Colonic mucosa (tissue), 4 donors: ENCODE measurements at regions not wholly inside any gene's neighbourhood (a gene's known extent, or its start where the extent isn't known, plus 50 kb on each side); places are given as distances from the start of the nearest gene placed in this dataset.

Experiments used
- DNase-seq: peaks from one replicate; pipeline ENCODE4 v3.0.0-alpha.2; 2020
- H3K27ac ChIP-seq: fragments of 200-600 bp; one replicate; pipeline ENCODE4 v1.8.0; 2021
- H3K27me3 ChIP-seq: fragments of 200-600 bp; one replicate; pipeline ENCODE4 v1.8.0; 2021
- H3K36me3 ChIP-seq: fragments of 200-600 bp; one replicate; pipeline ENCODE4 v1.8.0; 2021
- H3K4me1 ChIP-seq: fragments of 200-600 bp; one replicate; pipeline ENCODE4 v1.8.0; 2021; ENCODE audit warnings: mild to moderate bottlenecking
- H3K4me3 ChIP-seq: fragments of 200-600 bp; one replicate; pipeline ENCODE4 v1.8.0; 2021
- H3K9ac ChIP-seq, 2 donors: one replicate each; pipeline ENCODE4 v1.7.0; 2013; ENCODE audit warnings: control low read depth in 2 of 2, low read depth in 2 of 2, low read length in 2 of 2
- H3K9me3 ChIP-seq: fragments of 200-600 bp; one replicate; pipeline ENCODE4 v1.8.0; 2021
- CTCF ChIP-seq: fragments of 200-600 bp; IDR thresholded peaks from one replicate; pipeline ENCODE4 v1.8.0; 2022; ENCODE audit warnings: antibody characterized with exemption, mild to moderate bottlenecking
- intact Hi-C: fragments of 100-400 bp; cut with DNase I; formaldehyde crosslinking; loops from one replicate; pipeline ENCODE4 v1.14.1; 2022
- donor health status: healthy.
- donor health status: DM: no; HTN: no; CAD: no.
- donor health status: DM: no; HTN: no; CAD: no.

- Histone ChIP-seq H3K9ac (no peak overlapping the region), H3K4me1 (no peaks in the 10 kb centered on the region), H3K9me3 (no peaks in the 10 kb centered on the region), H3K27me3 (no peaks in the 10 kb centered on the region), H3K27ac (no peak overlapping the region), H3K36me3 (no peaks in the 10 kb centered on the region), H3K4me3 (no peak overlapping the region)
- no peak for DNase-seq
- intact Hi-C loops = no loop called here
- no peak for TF ChIP-seq CTCF
These were observed 1409.5 kb downstream of the AACS start for GRCh38 chr12:126474703-126475102.

DNA sequence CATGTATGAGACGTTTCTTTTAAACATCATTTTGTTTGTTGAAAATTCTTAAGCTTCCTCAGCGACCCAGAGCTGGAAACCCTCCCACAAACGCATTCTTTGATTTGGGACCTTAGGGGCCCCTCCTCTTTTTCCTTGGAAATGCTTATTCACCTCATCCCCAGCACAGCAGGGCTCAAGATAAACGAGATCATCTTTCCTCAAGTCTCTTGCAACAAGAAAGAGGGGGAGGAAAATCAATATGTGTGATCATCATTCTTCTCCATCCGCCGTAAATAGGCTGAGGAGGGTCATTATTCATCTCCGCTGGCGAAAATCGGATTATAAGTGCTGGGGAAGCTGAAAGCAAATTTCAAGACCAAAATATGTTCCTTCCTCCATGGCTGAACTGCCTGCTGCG is 1415.2 kb downstream of the AACS start:
- Histone ChIP-seq H3K36me3 (no peaks in the 10 kb centered on the region), H3K9ac (no peak overlapping the region), H3K4me1 (no peaks in the 10 kb centered on the region), H3K4me3 (no peak overlapping the region), H3K27ac (no peak overlapping the region), H3K27me3 (no peaks in the 10 kb centered on the region), H3K9me3 (no peaks in the 10 kb centered on the region)
- intact Hi-C loops = no loop called here
- no peak for DNase-seq
- TF ChIP-seq CTCF = no peak

GRCh38 chr12:126481688-126482087 is 1416.5 kb downstream of the AACS start:
- TF ChIP-seq CTCF = no peak
- Histone ChIP-seq H3K9ac (no peak overlapping the region), H3K27me3 (no peaks in the 10 kb centered on the region), H3K27ac (no peak overlapping the region), H3K4me1 (no peaks in the 10 kb centered on the region), H3K9me3 (no peaks in the 10 kb centered on the region), H3K4me3 (no peak overlapping the region), H3K36me3 (no peaks in the 10 kb centered on the region)
- intact Hi-C loops = no loop called here
- DNase-seq = no peak

- no peak overlapping the region for H3K27ac ChIP-seq
- H3K9ac ChIP-seq = no peak overlapping the region
- no peaks in the 10 kb centered on the region for H3K36me3 ChIP-seq
- H3K4me1 ChIP-seq = no peaks in the 10 kb centered on the region
- H3K27me3 ChIP-seq = no peaks in the 10 kb centered on the region
- TF ChIP-seq CTCF = no peak
- no peaks in the 10 kb centered on the region for H3K9me3 ChIP-seq
- DNase-seq = no peak
- intact Hi-C loops = no loop called here
- H3K4me3 ChIP-seq = no peak overlapping the region
These were observed 1417.1 kb downstream of the AACS start for GRCh38 chr12:126482238-126482889.

- TF ChIP-seq CTCF = no peak
- Histone ChIP-seq H3K4me3 (no peak overlapping the region), H3K9ac (no peak overlapping the region), H3K27me3 (no peaks in the 10 kb centered on the region), H3K36me3 (no peaks in the 10 kb centered on the region), H3K4me1 (no peaks in the 10 kb centered on the region), H3K27ac (no peak overlapping the region), H3K9me3 (no peaks in the 10 kb centered on the region)
- no peak for DNase-seq
- intact Hi-C loops = no loop called here
These were observed 1418.2 kb downstream of the AACS start for GRCh38 chr12:126483145-126484068.
